Mesothelial cell of epicardium (in vitro differentiated cells): ENCODE measurements at regions not wholly inside any gene's neighbourhood (a gene's known extent, or its start where the extent isn't known, plus 50 kb on each side); places are given as distances from the start of the nearest gene placed in this dataset.

Experiments used
- DNase-seq, 2 experiments: peaks; one replicate each; pipeline ENCODE4 v3.0.0; 2021; ENCODE audit warnings: low spot score in 2 of 2; ENCODE audit not compliant: unreplicated experiment in 2 of 2
- H3K27ac Mint-ChIP-seq: 2 replicates; pipeline ENCODE4 v1.8.0; 2021; ENCODE audit warnings: mixed read lengths
- H3K27me3 Mint-ChIP-seq: 2 replicates; pipeline ENCODE4 v1.8.0; 2021; ENCODE audit warnings: low read depth, mixed read lengths
- H3K36me3 Mint-ChIP-seq: 2 replicates; pipeline ENCODE4 v1.8.0; 2021; ENCODE audit warnings: mixed read lengths
- H3K4me1 Mint-ChIP-seq: 2 replicates; pipeline ENCODE4 v1.8.0; 2021; ENCODE audit warnings: mixed read lengths
- H3K4me3 Mint-ChIP-seq: 2 replicates; pipeline ENCODE4 v1.8.0; 2021; ENCODE audit warnings: mild to moderate bottlenecking, moderate library complexity, mixed read lengths
- H3K9me3 Mint-ChIP-seq: 2 replicates; pipeline ENCODE4 v1.8.0; 2021; ENCODE audit warnings: mixed read lengths
- TF ChIP-seq, protein P1 (sequence below): fragments of 200-600 bp; sonication (generic); IDR thresholded peaks from one replicate; pipeline ENCODE4 v1.5.0; 2021; ENCODE audit warnings: antibody characterized with exemption; ENCODE audit not compliant: unreplicated experiment

DNA sequence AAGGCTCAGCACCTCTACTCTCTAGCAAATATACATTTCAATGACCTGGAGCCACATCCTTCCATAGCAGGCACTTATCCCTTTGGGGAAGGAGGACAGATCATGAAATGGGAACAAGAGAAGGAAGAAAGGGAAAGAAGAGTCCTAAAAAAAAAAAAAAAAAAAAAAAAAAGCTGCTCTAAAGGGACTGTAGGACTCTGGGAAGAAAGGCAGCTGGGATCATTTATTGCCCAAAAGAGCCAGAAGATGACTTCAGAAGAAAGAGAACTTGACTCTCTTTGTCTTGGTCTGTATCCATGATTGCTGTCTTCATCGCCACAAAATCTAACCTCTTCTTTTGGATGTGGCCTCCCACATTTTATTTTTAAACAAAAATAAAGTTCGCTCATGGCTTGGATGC is 203.6 kb upstream of the CELF2 start:
- Mint-ChIP-seq H3K27me3 (no peaks in the 10 kb centered on the region), H3K27ac (no peak overlapping the region), H3K36me3 (no peaks in the 10 kb centered on the region), H3K4me3 (no peak overlapping the region), H3K9me3 (peaks cover 5% of the 10 kb centered on the region), H3K4me1 (peaks cover 20% of the 10 kb centered on the region)
- no peak for DNase-seq
- TF ChIP-seq, protein P1, sequence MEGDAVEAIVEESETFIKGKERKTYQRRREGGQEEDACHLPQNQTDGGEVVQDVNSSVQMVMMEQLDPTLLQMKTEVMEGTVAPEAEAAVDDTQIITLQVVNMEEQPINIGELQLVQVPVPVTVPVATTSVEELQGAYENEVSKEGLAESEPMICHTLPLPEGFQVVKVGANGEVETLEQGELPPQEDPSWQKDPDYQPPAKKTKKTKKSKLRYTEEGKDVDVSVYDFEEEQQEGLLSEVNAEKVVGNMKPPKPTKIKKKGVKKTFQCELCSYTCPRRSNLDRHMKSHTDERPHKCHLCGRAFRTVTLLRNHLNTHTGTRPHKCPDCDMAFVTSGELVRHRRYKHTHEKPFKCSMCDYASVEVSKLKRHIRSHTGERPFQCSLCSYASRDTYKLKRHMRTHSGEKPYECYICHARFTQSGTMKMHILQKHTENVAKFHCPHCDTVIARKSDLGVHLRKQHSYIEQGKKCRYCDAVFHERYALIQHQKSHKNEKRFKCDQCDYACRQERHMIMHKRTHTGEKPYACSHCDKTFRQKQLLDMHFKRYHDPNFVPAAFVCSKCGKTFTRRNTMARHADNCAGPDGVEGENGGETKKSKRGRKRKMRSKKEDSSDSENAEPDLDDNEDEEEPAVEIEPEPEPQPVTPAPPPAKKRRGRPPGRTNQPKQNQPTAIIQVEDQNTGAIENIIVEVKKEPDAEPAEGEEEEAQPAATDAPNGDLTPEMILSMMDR = no peak

DNA sequence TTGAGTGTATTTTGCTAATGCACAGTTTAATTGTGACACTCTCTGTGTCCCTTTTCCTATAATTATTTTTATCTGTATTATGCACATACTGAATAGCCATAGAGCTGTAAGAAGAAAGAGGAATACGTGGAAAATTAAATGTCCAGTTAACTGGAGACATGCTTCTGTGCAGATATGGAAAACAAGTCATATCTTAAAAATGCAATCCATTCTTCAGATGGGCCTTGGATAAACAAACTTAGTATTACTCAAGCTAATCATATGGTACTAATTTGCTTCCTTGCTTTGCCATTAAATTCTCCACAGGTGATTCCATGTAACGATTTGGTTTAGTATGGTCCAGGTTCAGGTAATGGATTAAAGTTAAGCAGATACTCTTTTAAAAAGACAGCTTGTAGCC is 201.2 kb upstream of the CELF2 start:
- Mint-ChIP-seq H3K27ac (no peak overlapping the region), H3K4me1 (peaks cover 20% of the 10 kb centered on the region), H3K36me3 (no peaks in the 10 kb centered on the region), H3K27me3 (no peaks in the 10 kb centered on the region), H3K9me3 (peaks cover 15% of the 10 kb centered on the region), H3K4me3 (no peak overlapping the region)
- TF ChIP-seq, protein P1 = no peak
- no peak for DNase-seq

DNA sequence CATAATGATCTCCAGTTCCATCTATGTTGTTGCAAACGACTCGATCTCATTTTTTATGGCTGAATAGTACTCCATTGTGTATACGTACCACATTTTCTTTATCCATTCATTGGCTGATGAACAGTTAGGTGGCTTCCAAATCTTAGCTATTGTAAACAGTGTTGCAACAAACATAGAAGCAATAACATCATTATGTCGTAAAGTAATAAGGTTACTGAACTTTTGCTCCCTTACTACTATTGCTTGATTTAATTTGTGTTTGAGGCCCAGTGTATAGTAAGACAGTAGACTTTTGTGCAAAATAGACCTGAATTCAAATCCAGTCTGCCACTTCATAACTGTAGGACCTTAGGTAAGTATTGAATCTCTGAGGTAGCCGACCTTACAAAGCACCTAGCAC is 200.1 kb upstream of the CELF2 start:
- no peak for DNase-seq
- Mint-ChIP-seq H3K36me3 (no peaks in the 10 kb centered on the region), H3K27me3 (no peaks in the 10 kb centered on the region), H3K4me3 (no peak overlapping the region), H3K27ac (no peak overlapping the region), H3K9me3 (peaks cover 15% of the 10 kb centered on the region), H3K4me1 (peaks cover 27% of the 10 kb centered on the region)
- TF ChIP-seq, protein P1 = no peak

DNA sequence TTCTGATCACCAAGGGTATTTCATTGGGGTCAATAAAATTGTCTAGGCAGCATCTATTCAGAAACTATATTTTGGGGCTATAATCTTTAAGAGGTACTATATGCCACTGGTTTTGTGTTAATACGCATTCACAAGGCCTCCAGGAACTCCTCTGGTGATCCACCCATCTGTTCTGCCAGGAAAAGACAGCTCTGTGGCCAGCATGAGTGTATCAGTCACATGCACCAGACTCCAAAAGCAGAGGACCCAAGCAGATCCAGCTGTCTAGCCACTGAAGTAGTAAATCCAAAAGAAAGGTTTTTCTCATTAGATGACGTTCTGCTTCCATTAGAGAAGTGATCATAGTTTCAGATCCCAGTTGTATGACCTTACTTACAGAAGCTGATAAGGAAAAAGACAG is 199.6 kb upstream of the CELF2 start:
- no peak for DNase-seq
- Mint-ChIP-seq H3K27ac (no peak overlapping the region), H3K9me3 (peaks cover 15% of the 10 kb centered on the region), H3K4me3 (no peak overlapping the region), H3K4me1 (peaks cover 27% of the 10 kb centered on the region), H3K27me3 (no peaks in the 10 kb centered on the region), H3K36me3 (no peaks in the 10 kb centered on the region)
- TF ChIP-seq, protein P1 = no peak

DNA sequence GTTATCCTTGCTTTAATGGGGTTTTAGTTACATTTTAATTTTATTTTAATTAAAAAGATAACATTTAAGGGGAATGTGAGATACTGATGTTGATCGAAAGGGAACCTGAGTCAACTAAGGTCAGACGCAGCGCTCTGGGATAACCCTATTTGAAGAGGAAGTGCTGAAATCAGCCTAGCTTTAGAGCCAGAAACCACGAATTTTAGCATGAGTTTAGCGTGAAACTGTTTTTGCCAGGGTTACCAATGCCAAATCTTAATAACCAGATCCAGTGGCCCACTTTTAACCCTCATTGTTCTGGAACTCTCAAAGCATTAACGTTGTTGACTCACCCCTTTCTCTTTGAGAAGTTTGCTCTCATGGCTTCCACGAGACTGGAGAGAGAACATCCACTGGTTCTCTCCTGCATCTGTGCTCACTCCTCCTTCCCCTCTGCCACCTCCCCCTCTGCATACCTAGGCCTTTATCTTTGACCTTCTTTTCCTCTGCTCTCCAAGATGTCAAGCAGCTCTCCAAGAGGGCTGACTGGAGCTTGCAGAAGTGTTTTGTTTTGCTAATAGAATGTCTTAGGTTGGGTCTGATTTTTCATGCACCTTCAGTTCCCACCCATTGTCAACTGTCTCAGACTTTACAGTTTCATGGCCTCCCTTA is 198.3 kb upstream of the CELF2 start:
- no peak overlapping the region for H3K4me3 Mint-ChIP-seq
- H3K36me3 Mint-ChIP-seq = no peaks in the 10 kb centered on the region
- no peak for DNase-seq
- TF ChIP-seq, protein P1 = no peak
- H3K27me3 Mint-ChIP-seq = no peaks in the 10 kb centered on the region
- H3K9me3 Mint-ChIP-seq = peaks cover 15% of the 10 kb centered on the region
- peaks cover 25% of the 10 kb centered on the region for H3K4me1 Mint-ChIP-seq
- H3K27ac Mint-ChIP-seq = no peak overlapping the region

DNA sequence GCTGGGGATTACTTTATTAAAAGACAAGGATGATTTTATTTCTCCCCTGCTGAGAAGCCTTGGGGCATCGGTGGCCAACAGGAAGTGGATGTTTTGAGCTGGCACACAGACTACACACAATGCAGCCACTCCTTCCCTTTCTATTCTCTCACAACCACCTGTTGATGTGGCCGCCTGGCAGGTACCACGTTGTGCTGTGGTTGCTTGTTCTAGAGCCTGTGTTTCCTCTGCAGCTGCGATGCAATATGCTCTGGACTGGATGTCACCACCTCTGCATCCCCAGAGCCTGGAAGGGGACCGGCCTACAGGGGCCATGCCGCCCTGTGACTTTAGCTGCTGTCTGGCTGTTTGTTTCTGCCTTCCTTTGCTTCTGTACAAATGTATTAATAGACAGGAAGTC is 195.7 kb upstream of the CELF2 start:
- no peak for DNase-seq
- Mint-ChIP-seq H3K4me1 (peaks cover 14% of the 10 kb centered on the region), H3K4me3 (no peak overlapping the region), H3K36me3 (no peaks in the 10 kb centered on the region), H3K27ac (no peak overlapping the region), H3K27me3 (no peaks in the 10 kb centered on the region), H3K9me3 (peaks cover 15% of the 10 kb centered on the region)
- TF ChIP-seq, protein P1 = no peak
